WTC11 (cell line): ENCODE measurements at regions not wholly inside any gene's neighbourhood (a gene's known extent, or its start where the extent isn't known, plus 50 kb on each side); places are given as distances from the start of the nearest gene placed in this dataset.

Experiments used
- FOXP1 ChIP-seq: sonication (generic); formaldehyde crosslinking; IDR thresholded peaks from 2 replicates; pipeline ENCODE4 v1.8.0; 2022; ENCODE audit warnings: missing genetic modification reagents, mild to moderate bottlenecking, moderate library complexity, borderline replicate concordance
- JAZF1 ChIP-seq: fragments of 250-450 bp; sonication (Bioruptor Pico); IDR thresholded peaks from 2 replicates; pipeline ENCODE4 v1.9.0; 2021; ENCODE audit warnings: moderate library complexity, mild to moderate bottlenecking, inconsistent platforms
- NFYB ChIP-seq: sonication (generic); formaldehyde crosslinking; conservative IDR thresholded peaks from 2 replicates; pipeline ENCODE4 v1.8.0; 2022; ENCODE audit warnings: low read depth, missing genetic modification reagents
- NR2C2 ChIP-seq: sonication (generic); formaldehyde crosslinking; IDR thresholded peaks from 2 replicates; pipeline ENCODE4 v1.8.0; 2022; ENCODE audit warnings: mild to moderate bottlenecking, missing genetic modification reagents
- NR3C1 ChIP-seq: sonication (generic); formaldehyde crosslinking; conservative IDR thresholded peaks from 2 replicates; pipeline ENCODE4 v1.8.1; 2023; ENCODE audit warnings: low read depth, mild to moderate bottlenecking, missing genetic modification reagents
- TCF7 ChIP-seq: sonication (generic); formaldehyde crosslinking; IDR thresholded peaks from 2 replicates; pipeline ENCODE4 v1.8.0; 2022; ENCODE audit warnings: mild to moderate bottlenecking, low read depth, missing genetic modification reagents, moderate library complexity
- ZNF121 ChIP-seq: sonication (generic); formaldehyde crosslinking; IDR thresholded peaks from 2 replicates; pipeline ENCODE4 v1.8.0; 2023; ENCODE audit warnings: missing genetic modification reagents
- TF ChIP-seq, protein P1 (sequence below): sonication (generic); formaldehyde crosslinking; IDR thresholded peaks from 2 replicates; pipeline ENCODE4 v1.8.1; 2023; ENCODE audit warnings: mild to moderate bottlenecking, missing genetic modification reagents
- TF ChIP-seq, protein P2 (sequence below): sonication (generic); formaldehyde crosslinking; IDR thresholded peaks from 2 replicates; pipeline ENCODE4 v1.8.0; 2022; ENCODE audit warnings: mild to moderate bottlenecking, missing genetic modification reagents
- TF ChIP-seq, protein P3 (sequence below): fragments of 200-600 bp; IDR thresholded peaks from 2 replicates; pipeline ENCODE4 v1.8.0; 2022; ENCODE audit warnings: antibody characterized with exemption
- TF ChIP-seq, protein P4 (sequence below): sonication (generic); formaldehyde crosslinking; IDR thresholded peaks from 2 replicates; pipeline ENCODE4 v1.8.0; 2022; ENCODE audit warnings: mild to moderate bottlenecking, missing genetic modification reagents
- TF ChIP-seq, protein P5 (sequence below): sonication (generic); formaldehyde crosslinking; IDR thresholded peaks from 2 replicates; pipeline ENCODE4 v1.8.1; 2023; ENCODE audit warnings: mild to moderate bottlenecking, missing genetic modification reagents, moderate library complexity
- TF ChIP-seq, protein P6 (sequence below): sonication (generic); formaldehyde crosslinking; IDR thresholded peaks from 2 replicates; pipeline ENCODE4 v1.8.1; 2022; ENCODE audit warnings: mild to moderate bottlenecking, missing genetic modification reagents, moderate library complexity, borderline replicate concordance

DNA sequence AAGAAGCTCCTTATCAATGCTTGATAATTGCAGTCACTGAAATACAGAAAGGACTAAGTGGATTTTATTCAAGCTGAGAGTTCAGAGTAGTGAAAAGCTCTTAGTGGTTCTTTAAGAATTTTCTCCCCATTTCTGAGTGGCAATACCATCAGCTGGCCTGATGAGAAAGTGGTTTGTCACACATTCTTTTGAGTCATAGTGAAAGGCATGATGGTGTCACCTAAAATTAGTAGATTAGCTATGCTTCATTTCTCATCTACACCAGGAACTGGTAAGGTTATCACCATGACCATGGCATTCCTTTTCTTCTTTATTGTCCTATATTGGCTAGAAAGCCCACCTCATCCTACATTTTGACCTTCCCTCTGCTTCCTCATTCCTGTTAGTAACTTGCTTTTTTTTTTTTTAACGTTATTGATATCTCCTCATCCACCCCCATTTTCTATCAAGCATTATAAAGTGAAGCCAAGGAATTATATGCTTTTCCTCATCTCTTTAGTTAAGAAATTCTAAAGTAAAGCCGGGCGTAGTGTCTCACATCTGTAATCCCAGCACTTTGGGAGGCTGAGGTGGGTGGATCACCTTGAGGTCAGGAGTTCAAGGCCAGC lies 67.4 kb upstream of the LOC128125822 start:
- TF ChIP-seq, protein P1, sequence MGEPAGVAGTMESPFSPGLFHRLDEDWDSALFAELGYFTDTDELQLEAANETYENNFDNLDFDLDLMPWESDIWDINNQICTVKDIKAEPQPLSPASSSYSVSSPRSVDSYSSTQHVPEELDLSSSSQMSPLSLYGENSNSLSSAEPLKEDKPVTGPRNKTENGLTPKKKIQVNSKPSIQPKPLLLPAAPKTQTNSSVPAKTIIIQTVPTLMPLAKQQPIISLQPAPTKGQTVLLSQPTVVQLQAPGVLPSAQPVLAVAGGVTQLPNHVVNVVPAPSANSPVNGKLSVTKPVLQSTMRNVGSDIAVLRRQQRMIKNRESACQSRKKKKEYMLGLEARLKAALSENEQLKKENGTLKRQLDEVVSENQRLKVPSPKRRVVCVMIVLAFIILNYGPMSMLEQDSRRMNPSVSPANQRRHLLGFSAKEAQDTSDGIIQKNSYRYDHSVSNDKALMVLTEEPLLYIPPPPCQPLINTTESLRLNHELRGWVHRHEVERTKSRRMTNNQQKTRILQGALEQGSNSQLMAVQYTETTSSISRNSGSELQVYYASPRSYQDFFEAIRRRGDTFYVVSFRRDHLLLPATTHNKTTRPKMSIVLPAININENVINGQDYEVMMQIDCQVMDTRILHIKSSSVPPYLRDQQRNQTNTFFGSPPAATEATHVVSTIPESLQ (CRISPR knock-in tag), result no peak
- TF ChIP-seq TCF7 (CRISPR knock-in tag), result no peak
- TF ChIP-seq, protein P2, sequence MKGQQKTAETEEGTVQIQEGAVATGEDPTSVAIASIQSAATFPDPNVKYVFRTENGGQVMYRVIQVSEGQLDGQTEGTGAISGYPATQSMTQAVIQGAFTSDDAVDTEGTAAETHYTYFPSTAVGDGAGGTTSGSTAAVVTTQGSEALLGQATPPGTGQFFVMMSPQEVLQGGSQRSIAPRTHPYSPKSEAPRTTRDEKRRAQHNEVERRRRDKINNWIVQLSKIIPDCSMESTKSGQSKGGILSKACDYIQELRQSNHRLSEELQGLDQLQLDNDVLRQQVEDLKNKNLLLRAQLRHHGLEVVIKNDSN (CRISPR knock-in tag), result no peak
- TF ChIP-seq, protein P3, sequence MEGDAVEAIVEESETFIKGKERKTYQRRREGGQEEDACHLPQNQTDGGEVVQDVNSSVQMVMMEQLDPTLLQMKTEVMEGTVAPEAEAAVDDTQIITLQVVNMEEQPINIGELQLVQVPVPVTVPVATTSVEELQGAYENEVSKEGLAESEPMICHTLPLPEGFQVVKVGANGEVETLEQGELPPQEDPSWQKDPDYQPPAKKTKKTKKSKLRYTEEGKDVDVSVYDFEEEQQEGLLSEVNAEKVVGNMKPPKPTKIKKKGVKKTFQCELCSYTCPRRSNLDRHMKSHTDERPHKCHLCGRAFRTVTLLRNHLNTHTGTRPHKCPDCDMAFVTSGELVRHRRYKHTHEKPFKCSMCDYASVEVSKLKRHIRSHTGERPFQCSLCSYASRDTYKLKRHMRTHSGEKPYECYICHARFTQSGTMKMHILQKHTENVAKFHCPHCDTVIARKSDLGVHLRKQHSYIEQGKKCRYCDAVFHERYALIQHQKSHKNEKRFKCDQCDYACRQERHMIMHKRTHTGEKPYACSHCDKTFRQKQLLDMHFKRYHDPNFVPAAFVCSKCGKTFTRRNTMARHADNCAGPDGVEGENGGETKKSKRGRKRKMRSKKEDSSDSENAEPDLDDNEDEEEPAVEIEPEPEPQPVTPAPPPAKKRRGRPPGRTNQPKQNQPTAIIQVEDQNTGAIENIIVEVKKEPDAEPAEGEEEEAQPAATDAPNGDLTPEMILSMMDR, result no peak
- TF ChIP-seq, protein P4, sequence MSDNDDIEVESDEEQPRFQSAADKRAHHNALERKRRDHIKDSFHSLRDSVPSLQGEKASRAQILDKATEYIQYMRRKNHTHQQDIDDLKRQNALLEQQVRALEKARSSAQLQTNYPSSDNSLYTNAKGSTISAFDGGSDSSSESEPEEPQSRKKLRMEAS, result no peak
- no peak for TF ChIP-seq NFYB (CRISPR knock-in tag)
- TF ChIP-seq NR2C2, result no peak
- TF ChIP-seq NR3C1, result no peak
- TF ChIP-seq, protein P5, sequence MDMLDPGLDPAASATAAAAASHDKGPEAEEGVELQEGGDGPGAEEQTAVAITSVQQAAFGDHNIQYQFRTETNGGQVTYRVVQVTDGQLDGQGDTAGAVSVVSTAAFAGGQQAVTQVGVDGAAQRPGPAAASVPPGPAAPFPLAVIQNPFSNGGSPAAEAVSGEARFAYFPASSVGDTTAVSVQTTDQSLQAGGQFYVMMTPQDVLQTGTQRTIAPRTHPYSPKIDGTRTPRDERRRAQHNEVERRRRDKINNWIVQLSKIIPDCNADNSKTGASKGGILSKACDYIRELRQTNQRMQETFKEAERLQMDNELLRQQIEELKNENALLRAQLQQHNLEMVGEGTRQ (CRISPR knock-in tag), result no peak
- no peak for TF ChIP-seq ZNF121 (CRISPR knock-in tag)
- TF ChIP-seq, protein P6, sequence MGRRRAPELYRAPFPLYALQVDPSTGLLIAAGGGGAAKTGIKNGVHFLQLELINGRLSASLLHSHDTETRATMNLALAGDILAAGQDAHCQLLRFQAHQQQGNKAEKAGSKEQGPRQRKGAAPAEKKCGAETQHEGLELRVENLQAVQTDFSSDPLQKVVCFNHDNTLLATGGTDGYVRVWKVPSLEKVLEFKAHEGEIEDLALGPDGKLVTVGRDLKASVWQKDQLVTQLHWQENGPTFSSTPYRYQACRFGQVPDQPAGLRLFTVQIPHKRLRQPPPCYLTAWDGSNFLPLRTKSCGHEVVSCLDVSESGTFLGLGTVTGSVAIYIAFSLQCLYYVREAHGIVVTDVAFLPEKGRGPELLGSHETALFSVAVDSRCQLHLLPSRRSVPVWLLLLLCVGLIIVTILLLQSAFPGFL, result no peak
- TF ChIP-seq JAZF1 (CRISPR knock-in tag), result no peak
- no peak for TF ChIP-seq FOXP1
